Osteoblast (primary cell): ENCODE measurements at regions not wholly inside any gene's neighbourhood (a gene's known extent, or its start where the extent isn't known, plus 50 kb on each side); places are given as distances from the start of the nearest gene placed in this dataset.

Experiments
- DNase-seq: peaks from one replicate; pipeline ENCODE4 v3.0.0; 2011; ENCODE audit warnings: low spot score, mixed read lengths; ENCODE audit not compliant: insufficient read length; ENCODE audit errors: missing footprints
- H2AFZ ChIP-seq: 2 replicates; pipeline ENCODE4 v1.6.0; 2011; ENCODE audit warnings: mild to moderate bottlenecking, low read length
- H3K27ac ChIP-seq: 2 replicates; pipeline ENCODE4 v1.5.1; 2011; ENCODE audit warnings: mild to moderate bottlenecking, low read depth, low read length, moderate library complexity
- H3K27me3 ChIP-seq: 2 replicates; pipeline ENCODE4 v1.6.0; 2012; ENCODE audit warnings: mild to moderate bottlenecking, control low read depth, inconsistent platforms, low read length, moderate library complexity; ENCODE audit not compliant: insufficient read depth
- H3K36me3 ChIP-seq: 2 replicates; pipeline ENCODE4 v1.5.1; 2011; ENCODE audit warnings: mild to moderate bottlenecking, low read length, control low read depth, moderate library complexity; ENCODE audit not compliant: insufficient read depth
- H3K4me1 ChIP-seq: 2 replicates; pipeline ENCODE4 v1.5.1; 2011; ENCODE audit warnings: mild to moderate bottlenecking, low read length, control low read depth, moderate library complexity; ENCODE audit not compliant: insufficient read depth
- H3K4me2 ChIP-seq: 2 replicates; pipeline ENCODE4 v1.6.0; 2011; ENCODE audit warnings: mild to moderate bottlenecking, low read length; ENCODE audit not compliant: insufficient read depth
- H3K4me3 ChIP-seq: fragments of 200-600 bp; sonication (generic); 3 replicates; pipeline ENCODE4 v1.5.1; 2012; ENCODE audit warnings: mild to moderate bottlenecking, low read length, inconsistent platforms; ENCODE audit not compliant: insufficient read depth
- H3K79me2 ChIP-seq: 2 replicates; pipeline ENCODE4 v1.6.0; 2012; ENCODE audit warnings: mild to moderate bottlenecking, low read length, control low read depth, inconsistent platforms; ENCODE audit not compliant: insufficient read depth
- H3K9me3 ChIP-seq: 2 replicates; pipeline ENCODE4 v1.5.1; 2011; ENCODE audit warnings: low read depth, low read length, control low read depth
- H4K20me1 ChIP-seq: 2 replicates; pipeline ENCODE4 v1.6.0; 2012; ENCODE audit warnings: mild to moderate bottlenecking, low read length, control low read depth; ENCODE audit not compliant: insufficient read depth
- CTCF ChIP-seq: IDR thresholded peaks from 2 replicates; pipeline ENCODE4 v1.5.1; 2011; ENCODE audit warnings: mild to moderate bottlenecking, low read depth, low read length, moderate library complexity; ENCODE audit errors: extremely low read depth

- H3K36me3 ChIP-seq = no peaks in the 10 kb centered on the region
- no peak overlapping the region for H2AFZ ChIP-seq
- peak; percentile 13 for DNase-seq
- no peak overlapping the region for H3K27ac ChIP-seq
- no peak overlapping the region for H3K4me3 ChIP-seq
- H3K4me1 ChIP-seq = peaks cover 18% of the 10 kb centered on the region
- no peaks in the 10 kb centered on the region for H4K20me1 ChIP-seq
- no peaks in the 10 kb centered on the region for H3K9me3 ChIP-seq
- TF ChIP-seq CTCF = no peak
- no peak overlapping the region for H3K4me2 ChIP-seq
- no peaks in the 10 kb centered on the region for H3K27me3 ChIP-seq
- no peaks in the 10 kb centered on the region for H3K79me2 ChIP-seq
Observed at GRCh38 chr6:112574190-112574589, 227.1 kb downstream of the RFPL4B start.

- Histone ChIP-seq H3K4me1 (peaks cover 18% of the 10 kb centered on the region), H3K9me3 (no peaks in the 10 kb centered on the region), H4K20me1 (no peaks in the 10 kb centered on the region), H3K27me3 (no peaks in the 10 kb centered on the region), H3K27ac (no peak overlapping the region), H3K79me2 (no peaks in the 10 kb centered on the region), H2AFZ (no peak overlapping the region), H3K4me3 (no peak overlapping the region), H3K4me2 (no peak overlapping the region), H3K36me3 (no peaks in the 10 kb centered on the region)
- TF ChIP-seq CTCF = no peak
- no peak for DNase-seq
Observed at GRCh38 chr6:112575309-112575834, 228.2 kb downstream of the RFPL4B start.

- no peak overlapping the region for H3K27ac ChIP-seq
- H3K4me2 ChIP-seq = no peak overlapping the region
- H4K20me1 ChIP-seq = no peaks in the 10 kb centered on the region
- no peak for DNase-seq
- no peak for TF ChIP-seq CTCF
- H3K9me3 ChIP-seq = no peaks in the 10 kb centered on the region
- no peaks in the 10 kb centered on the region for H3K79me2 ChIP-seq
- no peak overlapping the region for H3K4me3 ChIP-seq
- no peaks in the 10 kb centered on the region for H3K27me3 ChIP-seq
- peaks cover 10% of the 10 kb centered on the region for H3K4me1 ChIP-seq
- no peaks in the 10 kb centered on the region for H3K36me3 ChIP-seq
- H2AFZ ChIP-seq = no peak overlapping the region
Observed at GRCh38 chr6:112576423-112576822, 229.3 kb downstream of the RFPL4B start.

GRCh38 chr6:112579601-112580000 lies 232.5 kb downstream of the RFPL4B start:
- TF ChIP-seq CTCF = no peak
- Histone ChIP-seq H3K4me1 (no peaks in the 10 kb centered on the region), H3K4me3 (no peak overlapping the region), H3K4me2 (no peak overlapping the region), H3K9me3 (no peaks in the 10 kb centered on the region), H4K20me1 (no peaks in the 10 kb centered on the region), H3K27ac (no peak overlapping the region), H3K36me3 (no peaks in the 10 kb centered on the region), H3K27me3 (no peaks in the 10 kb centered on the region), H2AFZ (no peak overlapping the region), H3K79me2 (no peaks in the 10 kb centered on the region)
- DNase-seq = peak; percentile 31
